HCT116 (cell line): ENCODE measurements at regions not wholly inside any gene's neighbourhood (a gene's known extent, or its start where the extent isn't known, plus 50 kb on each side); places are given as distances from the start of the nearest gene placed in this dataset.

Experiments used
- ATAC-seq: fragments of 200-7000 bp; cut with Tn5 transposase; 2 replicates; pipeline ENCODE4 v1.9.1; 2020; ENCODE audit warnings: mild to moderate bottlenecking, moderate library complexity
- BruUV-seq: library from RNA; stranded (reverse); fragments of 400-500 nt; replicated peaks from 2 replicates; lab custom pipeline; 2021; lab: Mats Ljungman, UMichigan
- CTCF ChIA-PET: fragments of 300-600 bp; sonication (Branson Sonifier 250); formaldehyde crosslinking; loops from one replicate; lab custom pipeline; 2021; ENCODE audit warnings: antibody characterized with exemption; lab: Charles Lee
- POLR2A ChIA-PET: fragments of 300-600, 350-600 bp; sonication (Branson Sonifier 250); formaldehyde crosslinking; loops from one replicate; lab custom pipeline; 2021; ENCODE audit warnings: antibody characterized with exemption; lab: Charles Lee
- RAD21 ChIA-PET, 2 experiments: fragments of 300-600 bp; sonication (Branson Sonifier 250); formaldehyde crosslinking; loops; one replicate each; lab custom pipeline; 2023; ENCODE audit warnings: low total read pairs in 2 of 2; ENCODE audit not compliant: uncharacterized antibody in 2 of 2, unreplicated experiment in 2 of 2, low non-redundant PET in 1 of 2; lab: Charles Lee
- DNase-seq: peaks from one replicate; pipeline ENCODE4 v3.0.0-alpha.2; 2010; ENCODE audit warnings: low read depth, low spot score
- H2AFZ ChIP-seq: fragments of 200-600 bp; shearing (Covaris generic), sonication (generic); 2 replicates; pipeline ENCODE4 v1.6.1; 2017; ENCODE audit warnings: low read depth, mixed run types, mixed read lengths, antibody characterized with exemption, low read length; ENCODE audit not compliant: poor library complexity, severe bottlenecking
- H3K27ac ChIP-seq: 2 replicates; pipeline ENCODE4 v1.5.1; 2012; ENCODE audit warnings: low read depth, low read length
- H3K27me3 ChIP-seq: fragments of 200-600 bp; sonication (generic); 2 replicates; pipeline ENCODE4 v1.6.1; 2016; ENCODE audit warnings: mixed run types, low read length, mixed read lengths; ENCODE audit not compliant: insufficient read depth
- H3K36me3 ChIP-seq, 2 experiments: fragments of 200-500 bp in 1 of 2; fragments of 200-600 bp in 1 of 2; sonication (Bioruptor generic) in 1 of 2; sonication (generic) in 1 of 2; 2 replicates each; pipeline versions ENCODE4 v1.5.1 to v1.6.1; 2014 to 2016; ENCODE audit warnings: low read length in 2 of 2, inconsistent platforms in 1 of 2, mixed read lengths in 1 of 2, mixed run types in 1 of 2; ENCODE audit not compliant: insufficient read depth in 2 of 2, control insufficient read depth in 1 of 2
- H3K4me1 ChIP-seq, 2 experiments: fragments of 200-600 bp in 1 of 2; sonication (generic) in 1 of 2; 2 replicates each; pipeline versions ENCODE4 v1.5.1 to v1.6.1; 2012 to 2017; ENCODE audit warnings: low read length in 2 of 2, inconsistent platforms in 1 of 2, mild to moderate bottlenecking in 1 of 2, mixed read lengths in 1 of 2, mixed run types in 1 of 2, moderate library complexity in 1 of 2; ENCODE audit not compliant: insufficient read depth in 2 of 2, control insufficient read depth in 1 of 2
- H3K4me2 ChIP-seq: fragments of 200-600 bp; sonication (generic); 2 replicates; pipeline ENCODE4 v1.6.1; 2017; ENCODE audit warnings: mixed run types, low read length, mixed read lengths
- H3K4me3 ChIP-seq, 2 experiments: fragments of 200-600 bp in 1 of 2; sonication (generic) in 1 of 2; replicated peaks in 1 of 2; 2 replicates each; pipeline ENCODE4 v1.5.1; 2011 to 2016; ENCODE audit warnings: low read length in 2 of 2, control low read depth in 1 of 2, low read depth in 1 of 2, mild to moderate bottlenecking in 1 of 2, mixed read lengths in 1 of 2, mixed run types in 1 of 2
- H3K79me2 ChIP-seq: fragments of 200-600 bp; sonication (generic); 2 replicates; pipeline ENCODE4 v1.6.1; 2017; ENCODE audit warnings: mild to moderate bottlenecking, mixed run types, low read length, moderate library complexity, mixed read lengths; ENCODE audit not compliant: insufficient read depth
- H3K9ac ChIP-seq: fragments of 200-600 bp; sonication (generic); 2 replicates; pipeline ENCODE4 v1.6.1; 2016; ENCODE audit warnings: low read length, mixed read lengths
- H3K9me2 ChIP-seq: fragments of 200-600 bp; sonication (generic), shearing (Covaris generic); 2 replicates; pipeline ENCODE4 v1.6.1; 2017; ENCODE audit warnings: mixed run types, mild to moderate bottlenecking, moderate library complexity; ENCODE audit not compliant: insufficient read depth
- H3K9me3 ChIP-seq, 2 experiments: fragments of 200-500 bp in 1 of 2; fragments of 200-600 bp in 1 of 2; sonication (Bioruptor generic) in 1 of 2; sonication (generic) in 1 of 2; 2 replicates each; pipeline ENCODE4 v1.6.1; 2014 to 2017; ENCODE audit warnings: low read length in 2 of 2, mixed read lengths in 2 of 2, inconsistent platforms in 1 of 2, low read depth in 1 of 2, mild to moderate bottlenecking in 1 of 2, mixed run types in 1 of 2, moderate library complexity in 1 of 2; ENCODE audit not compliant: control insufficient read depth in 1 of 2, insufficient read depth in 1 of 2
- H4K20me1 ChIP-seq: fragments of 200-600 bp; sonication (generic), shearing (Covaris generic); 2 replicates; pipeline ENCODE4 v1.6.1; 2017; ENCODE audit warnings: mixed run types, mild to moderate bottlenecking, moderate library complexity; ENCODE audit not compliant: insufficient read depth
- CBX3 ChIP-seq: IDR thresholded peaks from 2 replicates; pipeline ENCODE4 v1.6.1; 2012; ENCODE audit warnings: low read depth
- CTCF ChIP-seq, 3 experiments: fragments of 200-600 bp in 1 of 3; sonication (generic) in 1 of 3; IDR thresholded peaks in 2 of 3; conservative IDR thresholded peaks in 1 of 3; 2 replicates each; pipeline ENCODE4 v1.5.1; 2012 to 2017; ENCODE audit warnings: low read depth in 2 of 3, low read length in 2 of 3, antibody characterized with exemption in 1 of 3, borderline replicate concordance in 1 of 3, control low read depth in 1 of 3, mild to moderate bottlenecking in 1 of 3, mixed read lengths in 1 of 3, mixed run types in 1 of 3, moderate library complexity in 1 of 3; ENCODE audit not compliant: insufficient read depth in 1 of 3
- EGR1 ChIP-seq: IDR thresholded peaks from 2 replicates; pipeline ENCODE4 v1.6.1; 2012; ENCODE audit warnings: low read depth
- ELF1 ChIP-seq: IDR thresholded peaks from 2 replicates; pipeline ENCODE4 v1.6.1; 2012; ENCODE audit warnings: low read depth, borderline replicate concordance
- EZH2 ChIP-seq: fragments of 200-600 bp; sonication (generic); IDR thresholded peaks from 2 replicates; pipeline ENCODE4 v1.6.1; 2017; ENCODE audit warnings: antibody characterized with exemption, mixed run types
- EZH2phosphoT487 ChIP-seq: fragments of 200-600 bp; IDR thresholded peaks from 2 replicates; pipeline ENCODE4 v1.6.1; 2018; ENCODE audit warnings: antibody characterized with exemption, borderline replicate concordance
- FOSL1 ChIP-seq: IDR thresholded peaks from 2 replicates; pipeline ENCODE4 v1.6.1; 2012; ENCODE audit warnings: low read depth
- JUND ChIP-seq: IDR thresholded peaks from 2 replicates; pipeline ENCODE4 v1.6.1; 2012
- POLR2A ChIP-seq: IDR thresholded peaks from 2 replicates; pipeline ENCODE4 v1.7.0; 2011; ENCODE audit warnings: borderline replicate concordance; ENCODE audit not compliant: insufficient read depth, insufficient read length; ENCODE audit errors: extremely low read depth
- POLR2AphosphoS5 ChIP-seq: IDR thresholded peaks from 2 replicates; pipeline ENCODE4 v1.6.1; 2011; ENCODE audit warnings: mild to moderate bottlenecking, low read depth, low read length, moderate library complexity
- RAD21 ChIP-seq: IDR thresholded peaks from 2 replicates; pipeline ENCODE4 v1.6.1; 2012; ENCODE audit warnings: low read depth, mild to moderate bottlenecking
- SP1 ChIP-seq: IDR thresholded peaks from 2 replicates; pipeline ENCODE4 v1.6.1; 2012; ENCODE audit warnings: low read depth
- SRF ChIP-seq: IDR thresholded peaks from 2 replicates; pipeline ENCODE4 v1.6.1; 2012; ENCODE audit warnings: low read depth
- YY1 ChIP-seq: IDR thresholded peaks from 2 replicates; pipeline ENCODE4 v1.6.1; 2011; ENCODE audit warnings: low read length, low read depth, moderate library complexity, mild to moderate bottlenecking; ENCODE audit not compliant: insufficient replicate concordance; ENCODE audit errors: extremely low read depth
- ZFX ChIP-seq: fragments of 450-650 bp; IDR thresholded peaks from 2 replicates; pipeline ENCODE4 v1.6.1; 2017
- ZNF274 ChIP-seq: fragments of 200-500 bp; sonication (Bioruptor generic); IDR thresholded peaks from 2 replicates; pipeline ENCODE4 v1.6.1; 2014; ENCODE audit warnings: mild to moderate bottlenecking, low read depth, low read length, inconsistent platforms
- intact Hi-C: fragments of 100-400 bp; cut with micrococcal nuclease; formaldehyde crosslinking; loops from 2 replicates; pipeline ENCODE4 v1.10.0; 2022
- TF ChIP-seq, protein P1 (sequence below): IDR thresholded peaks from 2 replicates; pipeline ENCODE4 v1.6.1; 2011; ENCODE audit warnings: mild to moderate bottlenecking, low read length, moderate library complexity; ENCODE audit not compliant: insufficient replicate concordance; ENCODE audit errors: extremely low read depth
- TF ChIP-seq, protein P2 (sequence below): IDR thresholded peaks from 2 replicates; pipeline ENCODE4 v1.6.1; 2012; ENCODE audit warnings: low read depth
- TF ChIP-seq, protein P3 (sequence below): IDR thresholded peaks from 2 replicates; pipeline ENCODE4 v1.6.1; 2012

DNA sequence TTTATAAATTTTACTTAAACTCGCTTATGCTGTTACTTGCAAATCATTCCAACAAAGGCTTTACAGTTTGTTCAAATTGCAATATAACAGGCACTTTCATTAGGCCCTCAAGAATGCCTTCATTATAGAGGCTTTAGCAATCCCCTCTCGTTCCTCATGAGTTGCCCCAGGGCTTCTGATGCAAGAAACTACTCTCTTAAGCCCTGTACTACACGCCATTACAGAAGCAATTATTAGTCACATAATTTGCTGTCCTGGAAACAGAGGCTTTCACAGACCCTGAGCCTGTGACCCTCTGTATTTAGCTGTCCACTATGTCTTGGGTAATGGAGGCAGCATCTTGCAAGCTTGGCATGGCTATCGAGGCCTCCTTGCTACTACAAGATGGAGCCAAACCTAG lies 965.9 kb upstream of the DIAPH2 start:
- ChIA-PET CTCF (no interaction called here), RAD21 (no interaction called here), POLR2A (no interaction called here)
- BruUV-seq: no TSS peak
- no peaks in the 10 kb centered on the region for H3K79me2 ChIP-seq
- H3K9ac ChIP-seq: no peak overlapping the region
- no peak overlapping the region for H3K4me3 ChIP-seq
- no peaks in the 10 kb centered on the region for H3K4me1 ChIP-seq
- no peaks in the 10 kb centered on the region for H3K9me3 ChIP-seq
- H3K27ac ChIP-seq: no peak overlapping the region
- no peak overlapping the region for H3K4me2 ChIP-seq
- no peak for ATAC-seq
- H3K36me3 ChIP-seq: no peaks in the 10 kb centered on the region
- H2AFZ ChIP-seq: no peak overlapping the region
- intact Hi-C loops: no loop called here
- no peaks in the 10 kb centered on the region for H3K27me3 ChIP-seq
- DNase-seq: no peak
- H4K20me1 ChIP-seq: no peaks in the 10 kb centered on the region
- TF ChIP-seq POLR2A: no peak
- TF ChIP-seq, protein P1, sequence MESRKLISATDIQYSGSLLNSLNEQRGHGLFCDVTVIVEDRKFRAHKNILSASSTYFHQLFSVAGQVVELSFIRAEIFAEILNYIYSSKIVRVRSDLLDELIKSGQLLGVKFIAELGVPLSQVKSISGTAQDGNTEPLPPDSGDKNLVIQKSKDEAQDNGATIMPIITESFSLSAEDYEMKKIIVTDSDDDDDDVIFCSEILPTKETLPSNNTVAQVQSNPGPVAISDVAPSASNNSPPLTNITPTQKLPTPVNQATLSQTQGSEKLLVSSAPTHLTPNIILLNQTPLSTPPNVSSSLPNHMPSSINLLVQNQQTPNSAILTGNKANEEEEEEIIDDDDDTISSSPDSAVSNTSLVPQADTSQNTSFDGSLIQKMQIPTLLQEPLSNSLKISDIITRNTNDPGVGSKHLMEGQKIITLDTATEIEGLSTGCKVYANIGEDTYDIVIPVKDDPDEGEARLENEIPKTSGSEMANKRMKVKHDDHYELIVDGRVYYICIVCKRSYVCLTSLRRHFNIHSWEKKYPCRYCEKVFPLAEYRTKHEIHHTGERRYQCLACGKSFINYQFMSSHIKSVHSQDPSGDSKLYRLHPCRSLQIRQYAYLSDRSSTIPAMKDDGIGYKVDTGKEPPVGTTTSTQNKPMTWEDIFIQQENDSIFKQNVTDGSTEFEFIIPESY: no peak
- TF ChIP-seq POLR2AphosphoS5: no peak
- TF ChIP-seq EGR1: no peak
- TF ChIP-seq CTCF (IDR thresholded peaks at IDR 0.05 in 2 of 3, conservative IDR thresholded peaks at IDR 0.05 in 1 of 3; ENCODE audit: borderline replicate concordance in 1 of 3, insufficient read depth in 1 of 3, low read depth in 2 of 3, low read length in 2 of 3): no peak
- TF ChIP-seq ZFX: no peak
- no peak for TF ChIP-seq JUND
- no peak for TF ChIP-seq EZH2phosphoT487
- TF ChIP-seq ZNF274: no peak
- no peak for TF ChIP-seq EZH2
- no peak for TF ChIP-seq SRF
- no peak for TF ChIP-seq YY1
- TF ChIP-seq, protein P2, sequence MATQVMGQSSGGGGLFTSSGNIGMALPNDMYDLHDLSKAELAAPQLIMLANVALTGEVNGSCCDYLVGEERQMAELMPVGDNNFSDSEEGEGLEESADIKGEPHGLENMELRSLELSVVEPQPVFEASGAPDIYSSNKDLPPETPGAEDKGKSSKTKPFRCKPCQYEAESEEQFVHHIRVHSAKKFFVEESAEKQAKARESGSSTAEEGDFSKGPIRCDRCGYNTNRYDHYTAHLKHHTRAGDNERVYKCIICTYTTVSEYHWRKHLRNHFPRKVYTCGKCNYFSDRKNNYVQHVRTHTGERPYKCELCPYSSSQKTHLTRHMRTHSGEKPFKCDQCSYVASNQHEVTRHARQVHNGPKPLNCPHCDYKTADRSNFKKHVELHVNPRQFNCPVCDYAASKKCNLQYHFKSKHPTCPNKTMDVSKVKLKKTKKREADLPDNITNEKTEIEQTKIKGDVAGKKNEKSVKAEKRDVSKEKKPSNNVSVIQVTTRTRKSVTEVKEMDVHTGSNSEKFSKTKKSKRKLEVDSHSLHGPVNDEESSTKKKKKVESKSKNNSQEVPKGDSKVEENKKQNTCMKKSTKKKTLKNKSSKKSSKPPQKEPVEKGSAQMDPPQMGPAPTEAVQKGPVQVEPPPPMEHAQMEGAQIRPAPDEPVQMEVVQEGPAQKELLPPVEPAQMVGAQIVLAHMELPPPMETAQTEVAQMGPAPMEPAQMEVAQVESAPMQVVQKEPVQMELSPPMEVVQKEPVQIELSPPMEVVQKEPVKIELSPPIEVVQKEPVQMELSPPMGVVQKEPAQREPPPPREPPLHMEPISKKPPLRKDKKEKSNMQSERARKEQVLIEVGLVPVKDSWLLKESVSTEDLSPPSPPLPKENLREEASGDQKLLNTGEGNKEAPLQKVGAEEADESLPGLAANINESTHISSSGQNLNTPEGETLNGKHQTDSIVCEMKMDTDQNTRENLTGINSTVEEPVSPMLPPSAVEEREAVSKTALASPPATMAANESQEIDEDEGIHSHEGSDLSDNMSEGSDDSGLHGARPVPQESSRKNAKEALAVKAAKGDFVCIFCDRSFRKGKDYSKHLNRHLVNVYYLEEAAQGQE: no peak
- TF ChIP-seq RAD21: no peak
- TF ChIP-seq CBX3: no peak
- TF ChIP-seq ELF1: no peak
- no peak for TF ChIP-seq SP1
- TF ChIP-seq, protein P3, sequence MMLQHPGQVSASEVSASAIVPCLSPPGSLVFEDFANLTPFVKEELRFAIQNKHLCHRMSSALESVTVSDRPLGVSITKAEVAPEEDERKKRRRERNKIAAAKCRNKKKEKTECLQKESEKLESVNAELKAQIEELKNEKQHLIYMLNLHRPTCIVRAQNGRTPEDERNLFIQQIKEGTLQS: no peak
- no peak for TF ChIP-seq FOSL1
- no peaks in the 10 kb centered on the region for H3K9me2 ChIP-seq
